HepG2 (cell line): ENCODE measurements at regions not wholly inside any gene's neighbourhood (a gene's known extent, or its start where the extent isn't known, plus 50 kb on each side); places are given as distances from the start of the nearest gene placed in this dataset.

ENCODE experiments used
- ATAC-seq: fragments of 200-7000 bp; cut with Tn5 transposase; 3 replicates; pipeline ENCODE4 v1.9.1; 2020; ENCODE audit warnings: mild to moderate bottlenecking, moderate library complexity
- BruUV-seq: library from RNA; stranded (reverse); fragments of 400-500 nt; replicated peaks from 2 replicates; lab custom pipeline; 2021; lab: Mats Ljungman, UMichigan
- CTCF ChIA-PET: fragments of 300-600 bp; formaldehyde crosslinking; extraction: SDS; loops from one replicate; lab custom pipeline; 2021; ENCODE audit warnings: low total read pairs, inconsistent platforms, low intra/inter-chr PET ratio; lab: Yijun Ruan, JAX
- POLR2A ChIA-PET: fragments of 350-600 bp; sonication (Branson Sonifier 250); formaldehyde crosslinking; loops from one replicate; lab custom pipeline; 2020; ENCODE audit warnings: antibody characterized with exemption, inconsistent platforms; lab: Yijun Ruan, JAX
- DNase-seq: peaks from one replicate; pipeline ENCODE4 v3.0.0-alpha.2; 2015; ENCODE audit warnings: low spot score
- FAIRE-seq: peaks from 3 replicates; lab custom pipeline; 2011; peaks lifted over from hg19 to GRCh38; lab: Jason Lieb, UNC
- H2AFZ ChIP-seq: one replicate; pipeline ENCODE4 v1.6.1; 2011; ENCODE audit warnings: low read length, inconsistent platforms
- H3K27ac ChIP-seq: fragments of 300-600 bp; 3 replicates; pipeline ENCODE4 v1.8.0; 2011; ENCODE audit warnings: mixed run types, mild to moderate bottlenecking, mixed read lengths, low read length, inconsistent platforms; ENCODE audit not compliant: insufficient read depth; ENCODE audit errors: extremely low read length
- H3K27me3 ChIP-seq, 2 experiments: fragments of 200-600 bp in 1 of 2; 2 replicates in 1 of 2; 3 replicates in 1 of 2; pipeline versions ENCODE4 v1.6.0 to v1.8.0; 2011; ENCODE audit warnings: low read length in 2 of 2, mild to moderate bottlenecking in 2 of 2, moderate library complexity in 2 of 2, inconsistent platforms in 1 of 2; ENCODE audit not compliant: insufficient read depth in 2 of 2, control insufficient read depth in 1 of 2
- H3K36me3 ChIP-seq, 2 experiments: fragments of 200-600 bp in 1 of 2; replicated peaks in 1 of 2; 2 replicates in 1 of 2; 3 replicates in 1 of 2; pipeline versions ENCODE4 v1.5.1 to v1.8.0; 2011; ENCODE audit warnings: low read length in 2 of 2, inconsistent platforms in 1 of 2; ENCODE audit not compliant: insufficient read depth in 2 of 2, control insufficient read depth in 1 of 2
- H3K4me1 ChIP-seq: 2 replicates; pipeline ENCODE4 v1.5.1; 2012; ENCODE audit warnings: low read length, inconsistent platforms; ENCODE audit not compliant: insufficient read depth
- H3K4me2 ChIP-seq: 2 replicates; pipeline ENCODE4 v1.6.0; 2011; ENCODE audit warnings: low read depth, low read length, inconsistent platforms
- H3K4me3 ChIP-seq, 3 experiments: fragments of 200-600 bp in 1 of 3; sonication (generic), shearing (Covaris generic) in 1 of 3; replicated peaks in 1 of 3; 2 replicates each; pipeline ENCODE4 v1.5.1; 2011 to 2016; ENCODE audit warnings: low read length in 3 of 3, inconsistent platforms in 2 of 3, low read depth in 2 of 3, mild to moderate bottlenecking in 2 of 3, control low read depth in 1 of 3, mixed read lengths in 1 of 3; ENCODE audit not compliant: insufficient read depth in 1 of 3
- H3K79me2 ChIP-seq: one replicate; pipeline ENCODE4 v1.6.1; 2011; ENCODE audit warnings: low read length, inconsistent platforms; ENCODE audit not compliant: insufficient read depth
- H3K9ac ChIP-seq: 2 replicates; pipeline ENCODE4 v1.6.0; 2011; ENCODE audit warnings: mild to moderate bottlenecking, low read depth, low read length, inconsistent platforms; ENCODE audit not compliant: insufficient read depth
- H3K9me3 ChIP-seq: 2 replicates; pipeline ENCODE4 v1.5.1; 2012; ENCODE audit warnings: mild to moderate bottlenecking, low read length
- H4K20me1 ChIP-seq: 2 replicates; pipeline ENCODE4 v1.6.0; 2011; ENCODE audit warnings: inconsistent platforms, mild to moderate bottlenecking, low read length, moderate library complexity; ENCODE audit not compliant: insufficient read depth
- CC2D1A ChIP-seq: sonication (generic); formaldehyde crosslinking; IDR thresholded peaks from 2 replicates; pipeline ENCODE4 v1.8.1; 2023; ENCODE audit warnings: mild to moderate bottlenecking, missing genetic modification reagents
- HCFC1 ChIP-seq: fragments of 150-350 bp; IDR thresholded peaks from 2 replicates; pipeline ENCODE4 v1.6.1; 2014; ENCODE audit warnings: low read depth, low read length
- KDM6A ChIP-seq: IDR thresholded peaks from 2 replicates; pipeline ENCODE4 v1.6.1; 2016; ENCODE audit warnings: low read depth
- MTF2 ChIP-seq: sonication (generic); formaldehyde crosslinking; IDR thresholded peaks from 2 replicates; pipeline ENCODE4 v1.5.0; 2020; ENCODE audit warnings: missing genetic modification reagents, borderline replicate concordance
- NRL ChIP-seq: sonication (generic); formaldehyde crosslinking; IDR thresholded peaks from 2 replicates; pipeline ENCODE4 v1.5.0; 2020; ENCODE audit warnings: missing genetic modification reagents, mild to moderate bottlenecking, moderate library complexity, borderline replicate concordance
- POLR2AphosphoS5 ChIP-seq: IDR thresholded peaks from 2 replicates; pipeline ENCODE4 v1.6.1; 2012; ENCODE audit warnings: low read depth, low read length
- SP5 ChIP-seq: IDR thresholded peaks from 2 replicates; pipeline ENCODE4 v1.6.1; 2016; ENCODE audit warnings: low read depth, borderline replicate concordance
- TCF7L2 ChIP-seq: IDR thresholded peaks from 2 replicates; pipeline ENCODE4 v1.6.1; 2011; ENCODE audit warnings: mild to moderate bottlenecking, low read depth, low read length, moderate library complexity
- ZFP82 ChIP-seq: sonication (generic); formaldehyde crosslinking; IDR thresholded peaks from 2 replicates; pipeline ENCODE4 v1.5.1; 2020; ENCODE audit warnings: mild to moderate bottlenecking, missing genetic modification reagents, borderline replicate concordance
- ZNF446 ChIP-seq: sonication (generic); formaldehyde crosslinking; IDR thresholded peaks from 2 replicates; pipeline ENCODE4 v1.5.0; 2020; ENCODE audit warnings: mild to moderate bottlenecking, missing genetic modification reagents
- ZNF567 ChIP-seq: sonication (generic); formaldehyde crosslinking; IDR thresholded peaks from 2 replicates; pipeline ENCODE4 v1.8.1; 2023; ENCODE audit warnings: mild to moderate bottlenecking, missing genetic modification reagents, borderline replicate concordance
- ZSCAN30 ChIP-seq: sonication (generic); formaldehyde crosslinking; IDR thresholded peaks from 2 replicates; pipeline ENCODE4 v1.5.0; 2020; ENCODE audit warnings: mild to moderate bottlenecking, missing genetic modification reagents
- WGBS: methylation state at CpG from one replicate; pipeline ENCODE4 v1.1.6; 2017; ENCODE audit warnings: low lambda C conversion rate; 5-methylcytosine and 5-hydroxymethylcytosine counted together
- in situ Hi-C: cut with HindIII; loops from 2 replicates; pipeline ENCODE4 v1.10.0; 2017; ENCODE audit warnings: low pct_unique_long_range_greater_than_20kb; ENCODE audit not compliant: extremely low pct_ligation_motif_present
- intact Hi-C: fragments of 100-400 bp; cut with micrococcal nuclease; formaldehyde crosslinking; loops from one replicate; pipeline ENCODE4 v1.10.0; 2022; ENCODE audit not compliant: unreplicated experiment
- TF ChIP-seq, protein P1 (sequence below): sonication (generic); formaldehyde crosslinking; IDR thresholded peaks from 2 replicates; pipeline ENCODE4 v1.5.0; 2020; ENCODE audit warnings: missing genetic modification reagents
- TF ChIP-seq, protein P2 (sequence below): sonication (generic); formaldehyde crosslinking; IDR thresholded peaks from 2 replicates; pipeline ENCODE4 v1.5.0; 2020; ENCODE audit warnings: missing genetic modification reagents
- TF ChIP-seq, protein P3 (sequence below): sonication (generic); formaldehyde crosslinking; IDR thresholded peaks from 2 replicates; pipeline ENCODE4 v1.8.1; 2023; ENCODE audit warnings: mild to moderate bottlenecking, moderate library complexity, missing genetic modification reagents

DNA sequence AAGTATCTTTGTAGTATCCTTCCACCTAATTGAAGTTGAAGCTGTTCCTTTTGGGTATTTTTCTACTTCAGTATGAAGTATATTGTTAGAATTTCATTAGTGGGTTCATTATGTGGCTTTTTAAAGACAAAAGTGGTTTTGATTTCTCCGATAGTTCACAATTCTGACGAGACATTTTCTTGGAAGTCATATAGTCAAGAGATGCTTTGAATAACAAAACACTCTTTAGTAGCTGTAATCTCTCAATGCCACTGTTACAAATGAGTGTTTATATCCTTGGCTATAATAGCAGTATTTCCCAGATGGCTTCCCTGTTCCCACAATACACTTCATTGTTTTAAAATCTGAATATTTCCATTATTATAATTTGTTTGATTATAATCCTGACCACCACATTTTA is 108.7 kb upstream of the F3 start:
- TF ChIP-seq SP5 (CRISPR knock-in tag) (no peak), ZFP82 (no peak), TCF7L2 (no peak), KDM6A (CRISPR knock-in tag) (no peak), ZNF567 (CRISPR knock-in tag) (no peak), CC2D1A (CRISPR knock-in tag) (no peak), HCFC1 (no peak), MTF2 (no peak), ZNF446 (CRISPR knock-in tag) (no peak), NRL (CRISPR knock-in tag) (no peak), ZSCAN30 (CRISPR knock-in tag) (no peak), POLR2AphosphoS5 (no peak)
- TF ChIP-seq, protein P1, sequence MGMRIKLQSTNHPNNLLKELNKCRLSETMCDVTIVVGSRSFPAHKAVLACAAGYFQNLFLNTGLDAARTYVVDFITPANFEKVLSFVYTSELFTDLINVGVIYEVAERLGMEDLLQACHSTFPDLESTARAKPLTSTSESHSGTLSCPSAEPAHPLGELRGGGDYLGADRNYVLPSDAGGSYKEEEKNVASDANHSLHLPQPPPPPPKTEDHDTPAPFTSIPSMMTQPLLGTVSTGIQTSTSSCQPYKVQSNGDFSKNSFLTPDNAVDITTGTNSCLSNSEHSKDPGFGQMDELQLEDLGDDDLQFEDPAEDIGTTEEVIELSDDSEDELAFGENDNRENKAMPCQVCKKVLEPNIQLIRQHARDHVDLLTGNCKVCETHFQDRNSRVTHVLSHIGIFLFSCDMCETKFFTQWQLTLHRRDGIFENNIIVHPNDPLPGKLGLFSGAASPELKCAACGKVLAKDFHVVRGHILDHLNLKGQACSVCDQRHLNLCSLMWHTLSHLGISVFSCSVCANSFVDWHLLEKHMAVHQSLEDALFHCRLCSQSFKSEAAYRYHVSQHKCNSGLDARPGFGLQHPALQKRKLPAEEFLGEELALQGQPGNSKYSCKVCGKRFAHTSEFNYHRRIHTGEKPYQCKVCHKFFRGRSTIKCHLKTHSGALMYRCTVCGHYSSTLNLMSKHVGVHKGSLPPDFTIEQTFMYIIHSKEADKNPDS (CRISPR knock-in tag): no peak
- TF ChIP-seq, protein P2, sequence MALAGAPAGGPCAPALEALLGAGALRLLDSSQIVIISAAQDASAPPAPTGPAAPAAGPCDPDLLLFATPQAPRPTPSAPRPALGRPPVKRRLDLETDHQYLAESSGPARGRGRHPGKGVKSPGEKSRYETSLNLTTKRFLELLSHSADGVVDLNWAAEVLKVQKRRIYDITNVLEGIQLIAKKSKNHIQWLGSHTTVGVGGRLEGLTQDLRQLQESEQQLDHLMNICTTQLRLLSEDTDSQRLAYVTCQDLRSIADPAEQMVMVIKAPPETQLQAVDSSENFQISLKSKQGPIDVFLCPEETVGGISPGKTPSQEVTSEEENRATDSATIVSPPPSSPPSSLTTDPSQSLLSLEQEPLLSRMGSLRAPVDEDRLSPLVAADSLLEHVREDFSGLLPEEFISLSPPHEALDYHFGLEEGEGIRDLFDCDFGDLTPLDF: no peak
- TF ChIP-seq, protein P3, sequence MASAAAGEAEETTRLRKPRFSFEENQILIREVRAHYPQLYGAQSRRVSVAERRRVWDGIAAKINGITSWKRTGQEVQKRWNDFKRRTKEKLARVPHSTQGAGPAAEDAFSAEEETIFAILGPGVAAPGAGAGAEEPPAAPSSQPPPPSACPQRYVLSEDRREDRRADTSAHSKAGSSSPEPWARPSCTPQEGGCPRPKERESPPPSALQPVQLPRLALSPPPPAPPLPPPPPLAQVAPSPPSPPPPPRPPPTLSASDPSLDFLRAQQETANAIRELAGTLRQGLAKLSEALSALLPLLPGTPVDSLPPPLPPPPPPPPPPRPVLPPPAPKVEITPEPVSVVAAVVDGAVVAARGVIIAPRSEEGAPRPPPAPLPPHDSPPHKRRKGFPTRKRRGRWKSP (CRISPR knock-in tag): no peak
- CTCF ChIA-PET: no interaction called here
- no peak for ATAC-seq
- no peak for DNase-seq
- no peaks in the 10 kb centered on the region for H3K79me2 ChIP-seq
- POLR2A ChIA-PET: no interaction called here
- WGBS: 73% methylated on average over 2 of the region's 2 CpGs
- H3K4me3 ChIP-seq: no peak overlapping the region
- H3K9ac ChIP-seq: no peak overlapping the region
- H3K27ac ChIP-seq: no peak overlapping the region
- FAIRE-seq: no peak
- intact Hi-C loops (no loop called here), in situ Hi-C loops (no loop called here)
- H2AFZ ChIP-seq: no peak overlapping the region
- no peaks in the 10 kb centered on the region for H3K36me3 ChIP-seq
- H4K20me1 ChIP-seq: no peaks in the 10 kb centered on the region
- no TSS peak for BruUV-seq
- peaks cover 21% of the 10 kb centered on the region for H3K4me1 ChIP-seq
- no peaks in the 10 kb centered on the region for H3K27me3 ChIP-seq
- no peak overlapping the region for H3K4me2 ChIP-seq
- H3K9me3 ChIP-seq: no peaks in the 10 kb centered on the region
